Large intestine (tissue), 3 donors: ENCODE measurements at regions not wholly inside any gene's neighbourhood (a gene's known extent, or its start where the extent isn't known, plus 50 kb on each side); places are given as distances from the start of the nearest gene placed in this dataset.

Source experiments
- DNase-seq, 2 donors: peaks; one replicate each; pipeline versions ENCODE4 v3.0.0 to v3.0.0-alpha.2; 2013
- H3K27ac ChIP-seq: one replicate; pipeline ENCODE4 v1.5.1; 2013; ENCODE audit warnings: low read length
- H3K27me3 ChIP-seq: 2 replicates; pipeline ENCODE4 v1.6.1; 2013; ENCODE audit warnings: low read length; ENCODE audit not compliant: control insufficient read depth, insufficient read depth
- H3K36me3 ChIP-seq: 2 replicates; pipeline ENCODE4 v1.6.1; 2013; ENCODE audit warnings: low read length; ENCODE audit not compliant: control insufficient read depth, insufficient read depth
- H3K4me1 ChIP-seq: one replicate; pipeline ENCODE4 v1.6.1; 2013; ENCODE audit warnings: low read length; ENCODE audit not compliant: control insufficient read depth, insufficient read depth
- H3K4me3 ChIP-seq: one replicate; pipeline ENCODE4 v1.5.1; 2013; ENCODE audit warnings: low read length
- H3K9me3 ChIP-seq: one replicate; pipeline ENCODE4 v1.6.1; 2013; ENCODE audit warnings: mild to moderate bottlenecking, low read depth, low read length, moderate library complexity; ENCODE audit not compliant: control insufficient read depth
- WGBS: methylation state at CpG from one replicate; pipeline ENCODE4 v1.1.5; 2013; ENCODE audit warnings: low lambda C conversion rate; ENCODE audit not compliant: insufficient coverage; 5-methylcytosine and 5-hydroxymethylcytosine counted together

DNA sequence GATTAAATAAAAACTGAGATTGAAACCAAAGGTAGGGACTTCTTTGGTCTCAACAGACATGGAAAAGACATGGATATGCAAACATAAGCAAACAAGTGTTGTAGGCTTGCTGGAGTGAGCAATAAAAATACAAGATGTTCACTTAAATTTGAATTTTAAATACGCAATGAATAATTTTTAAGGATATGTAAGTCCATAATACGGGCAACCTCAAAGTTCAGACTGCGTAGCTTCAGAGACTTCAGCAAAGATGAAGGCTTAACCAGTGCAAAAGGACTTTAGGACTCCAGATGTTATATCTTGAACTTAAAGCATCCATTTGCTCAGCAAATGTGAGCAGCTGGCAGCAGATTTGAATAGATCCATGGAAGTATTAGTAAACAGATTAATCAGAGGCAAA lies 549.3 kb downstream of the ARAP2 start:
- no peaks in the 10 kb centered on the region for H3K36me3 ChIP-seq
- no peaks in the 10 kb centered on the region for H3K27me3 ChIP-seq
- H3K4me3 ChIP-seq, result no peak overlapping the region
- H3K27ac ChIP-seq, result no peak overlapping the region
- no CpG with 5 or more reads among the region's 3 CpGs for WGBS
- no peaks in the 10 kb centered on the region for H3K4me1 ChIP-seq
- H3K9me3 ChIP-seq, result no peaks in the 10 kb centered on the region
- no peak for DNase-seq

DNA sequence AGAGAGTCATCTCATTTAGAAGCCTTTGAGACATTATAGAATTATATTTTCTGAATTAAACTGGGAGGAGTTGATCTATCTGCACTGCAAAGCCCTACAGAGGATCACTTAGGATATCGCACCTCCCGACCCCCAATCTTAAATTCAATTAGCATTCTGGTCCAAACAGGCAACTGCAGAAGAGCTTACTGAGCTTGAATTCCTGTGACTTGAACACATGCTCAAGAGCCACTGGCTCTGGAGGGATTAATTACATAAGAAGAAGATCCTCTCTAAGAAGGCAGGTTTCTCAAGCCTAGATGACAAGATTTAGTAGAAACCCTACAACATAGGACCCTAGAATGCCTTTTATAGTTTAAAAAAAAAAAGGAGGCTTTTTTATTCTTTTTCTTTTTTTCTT lies 548.9 kb downstream of the ARAP2 start:
- no peaks in the 10 kb centered on the region for H3K4me1 ChIP-seq
- DNase-seq, result no peak
- no CpG with 5 or more reads among the region's 2 CpGs for WGBS
- H3K4me3 ChIP-seq, result no peak overlapping the region
- H3K36me3 ChIP-seq, result no peaks in the 10 kb centered on the region
- H3K27me3 ChIP-seq, result no peaks in the 10 kb centered on the region
- no peaks in the 10 kb centered on the region for H3K9me3 ChIP-seq
- no peak overlapping the region for H3K27ac ChIP-seq

DNA sequence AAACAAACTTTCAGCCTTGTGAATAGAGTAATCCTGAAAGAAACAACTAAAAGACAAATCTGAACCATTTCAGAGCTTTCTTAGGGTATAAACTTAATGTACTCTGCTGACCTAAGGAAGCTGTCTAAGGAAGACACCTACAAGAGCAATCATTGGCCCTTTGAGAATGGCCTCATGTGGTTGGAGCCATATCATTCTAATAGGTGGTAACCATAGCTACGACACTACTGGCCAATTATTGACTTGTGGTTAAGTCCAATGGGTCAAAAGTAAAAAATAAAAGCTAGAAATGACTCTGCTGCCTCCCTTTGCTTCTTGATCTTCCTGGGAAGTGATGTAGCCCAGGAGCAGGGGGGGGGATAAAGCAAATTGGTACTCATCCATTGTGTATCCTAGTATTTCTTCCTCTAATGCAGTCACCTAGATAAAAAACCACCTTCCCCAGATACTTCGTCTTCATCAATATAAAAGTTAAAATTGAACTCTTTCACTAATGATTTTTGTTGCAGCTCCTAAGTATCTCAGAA lies 547.0 kb downstream of the ARAP2 start:
- H3K4me3 ChIP-seq, result no peak overlapping the region
- no peaks in the 10 kb centered on the region for H3K4me1 ChIP-seq
- no peak for DNase-seq
- WGBS, result 100% methylated on average over 1 of the region's 2 CpGs
- H3K27ac ChIP-seq, result no peak overlapping the region
- no peaks in the 10 kb centered on the region for H3K9me3 ChIP-seq
- H3K27me3 ChIP-seq, result no peaks in the 10 kb centered on the region
- H3K36me3 ChIP-seq, result no peaks in the 10 kb centered on the region

DNA sequence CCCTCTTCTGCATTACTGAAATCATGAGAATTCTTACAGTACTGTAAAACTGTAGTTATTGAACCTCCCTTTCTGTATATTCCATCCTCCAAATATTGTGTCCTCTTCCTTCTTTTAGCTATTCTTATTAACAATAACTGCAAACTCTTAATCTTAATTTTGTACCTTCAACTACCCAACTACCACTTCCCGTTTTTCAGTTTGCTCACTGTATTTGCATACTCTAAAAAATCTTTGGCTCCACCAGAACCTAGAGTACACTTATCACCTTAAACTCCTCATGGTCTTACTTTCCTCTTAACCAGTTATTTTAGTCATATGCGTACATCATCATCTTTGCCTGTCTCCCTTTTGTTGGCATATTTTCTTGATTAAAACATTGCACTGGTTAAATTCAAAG lies 543.7 kb downstream of the ARAP2 start:
- H3K27me3 ChIP-seq, result no peaks in the 10 kb centered on the region
- DNase-seq, result no peak
- H3K27ac ChIP-seq, result no peak overlapping the region
- H3K4me1 ChIP-seq, result no peaks in the 10 kb centered on the region
- H3K9me3 ChIP-seq, result no peaks in the 10 kb centered on the region
- no peaks in the 10 kb centered on the region for H3K36me3 ChIP-seq
- WGBS, result 95% methylated on average over 2 of the region's 2 CpGs
- H3K4me3 ChIP-seq, result no peak overlapping the region

DNA sequence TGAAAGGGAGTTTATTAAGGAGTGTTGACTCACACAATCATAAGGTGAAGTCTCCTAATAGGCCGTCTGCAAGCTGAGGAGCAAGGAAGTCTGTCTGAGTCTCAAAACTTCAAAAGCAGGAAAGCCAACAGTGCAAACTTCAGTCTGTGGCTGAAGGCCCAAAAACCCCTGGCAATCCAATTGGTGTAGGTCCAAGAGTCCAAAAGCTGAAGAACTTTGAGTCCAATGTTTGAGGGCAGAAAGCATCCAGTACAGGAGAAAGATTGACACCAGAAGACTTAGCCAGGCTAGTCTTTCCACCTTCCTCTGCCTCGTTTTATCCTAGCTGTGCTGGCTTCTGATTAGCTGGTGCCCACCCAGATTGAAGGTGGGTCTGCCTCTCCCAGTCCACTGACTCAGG lies 535.2 kb downstream of the ARAP2 start:
- H3K27ac ChIP-seq, result no peak overlapping the region
- DNase-seq, result no peak
- H3K9me3 ChIP-seq, result peaks cover 20% of the 10 kb centered on the region
- WGBS, result 100% methylated on average over 1 of the region's 2 CpGs
- no peaks in the 10 kb centered on the region for H3K27me3 ChIP-seq
- H3K4me1 ChIP-seq, result no peaks in the 10 kb centered on the region
- no peak overlapping the region for H3K4me3 ChIP-seq
- H3K36me3 ChIP-seq, result no peaks in the 10 kb centered on the region

DNA sequence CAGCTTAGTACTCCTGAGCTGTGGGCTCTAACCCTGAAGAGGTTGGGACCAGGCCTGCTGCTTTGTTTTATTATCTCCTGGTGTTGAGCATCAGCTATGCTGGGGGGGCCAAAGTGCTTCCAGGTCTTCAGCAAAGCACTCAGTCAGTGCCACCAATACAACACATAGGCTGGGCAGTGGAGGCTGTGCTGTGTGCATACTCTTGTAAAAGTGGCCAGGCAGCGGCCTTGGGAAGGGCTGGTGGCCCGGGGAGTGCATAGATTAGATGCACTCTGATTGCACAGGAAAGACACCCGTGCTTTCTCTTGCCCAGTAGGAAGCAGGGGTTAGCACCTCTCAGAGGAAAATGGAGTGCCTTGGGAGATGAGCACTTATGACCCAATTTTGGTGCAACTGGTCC lies 534.0 kb downstream of the ARAP2 start:
- H3K9me3 ChIP-seq, result peaks cover 21% of the 10 kb centered on the region
- no CpG with 5 or more reads among the region's 3 CpGs for WGBS
- DNase-seq, result no peak
- H3K4me3 ChIP-seq, result no peak overlapping the region
- no peak overlapping the region for H3K27ac ChIP-seq
- no peaks in the 10 kb centered on the region for H3K27me3 ChIP-seq
- no peaks in the 10 kb centered on the region for H3K36me3 ChIP-seq
- H3K4me1 ChIP-seq, result no peaks in the 10 kb centered on the region

DNA sequence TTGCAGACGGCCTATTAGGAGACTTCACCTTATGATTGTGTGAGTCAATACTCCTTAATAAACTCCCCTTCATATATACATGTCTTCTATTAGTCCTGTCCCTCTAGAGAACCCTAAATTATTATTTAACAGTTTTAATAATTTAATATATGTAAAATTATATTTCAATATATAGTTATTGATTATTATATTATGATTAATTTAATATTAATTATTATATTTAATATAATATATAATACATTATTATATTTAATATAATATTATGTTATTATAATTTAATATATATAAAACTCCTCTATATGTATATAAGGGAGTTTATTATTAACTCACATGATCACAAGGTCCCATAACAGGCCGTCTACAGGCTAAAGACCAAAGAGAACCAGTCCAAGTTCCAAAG lies 533.2 kb downstream of the ARAP2 start:
- no peaks in the 10 kb centered on the region for H3K36me3 ChIP-seq
- no CpG with 5 or more reads among the region's 2 CpGs for WGBS
- no peak overlapping the region for H3K27ac ChIP-seq
- H3K4me3 ChIP-seq, result no peak overlapping the region
- H3K9me3 ChIP-seq, result peaks cover 21% of the 10 kb centered on the region
- H3K4me1 ChIP-seq, result no peaks in the 10 kb centered on the region
- DNase-seq, result no peak
- H3K27me3 ChIP-seq, result no peaks in the 10 kb centered on the region

DNA sequence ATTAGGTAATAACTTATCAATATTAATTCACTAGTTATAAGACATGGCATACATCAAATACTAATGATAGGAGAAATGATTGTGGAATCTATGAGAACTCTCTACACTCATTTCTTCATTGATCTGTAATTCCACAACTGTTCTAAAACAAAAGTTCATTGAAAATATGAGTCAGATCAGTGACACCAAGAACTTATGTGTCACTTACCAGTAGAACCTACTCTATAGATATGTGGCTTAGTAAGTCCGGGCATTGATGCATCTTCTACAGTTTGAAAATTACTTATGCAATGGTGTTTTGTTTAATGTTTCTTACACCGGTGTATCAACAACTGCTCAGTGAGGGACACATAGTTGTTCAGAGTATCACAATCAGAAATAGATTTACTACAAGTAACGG lies 520.3 kb downstream of the ARAP2 start:
- no CpG with 5 or more reads among the region's 3 CpGs for WGBS
- Histone ChIP-seq H3K27ac (no peak overlapping the region), H3K27me3 (no peaks in the 10 kb centered on the region), H3K4me3 (no peak overlapping the region), H3K36me3 (no peaks in the 10 kb centered on the region), H3K4me1 (no peaks in the 10 kb centered on the region), H3K9me3 (no peaks in the 10 kb centered on the region)
- no peak for DNase-seq

DNA sequence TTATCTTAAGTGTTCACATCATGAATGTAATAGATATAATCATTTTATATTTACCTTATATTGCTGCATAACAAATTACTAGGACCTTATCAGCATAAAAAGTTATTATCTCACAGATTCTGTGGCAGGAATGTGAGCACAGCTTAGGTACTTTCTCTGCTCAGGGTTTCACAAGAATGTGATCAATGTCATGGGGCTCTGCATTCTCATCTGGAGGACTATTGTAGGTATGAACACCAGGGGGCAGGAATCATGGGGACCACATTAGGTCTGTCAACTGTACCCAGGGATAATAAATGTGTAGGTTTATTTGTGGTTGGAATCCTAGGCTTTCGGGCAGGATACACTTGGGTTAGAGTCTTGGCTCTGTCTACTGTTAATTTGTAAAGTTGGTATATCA lies 519.2 kb downstream of the ARAP2 start:
- Histone ChIP-seq H3K27me3 (no peaks in the 10 kb centered on the region), H3K36me3 (no peaks in the 10 kb centered on the region), H3K4me1 (no peaks in the 10 kb centered on the region), H3K27ac (no peak overlapping the region), H3K4me3 (no peak overlapping the region), H3K9me3 (no peaks in the 10 kb centered on the region)
- no CpG with 5 or more reads among the region's 1 CpG for WGBS
- no peak for DNase-seq

DNA sequence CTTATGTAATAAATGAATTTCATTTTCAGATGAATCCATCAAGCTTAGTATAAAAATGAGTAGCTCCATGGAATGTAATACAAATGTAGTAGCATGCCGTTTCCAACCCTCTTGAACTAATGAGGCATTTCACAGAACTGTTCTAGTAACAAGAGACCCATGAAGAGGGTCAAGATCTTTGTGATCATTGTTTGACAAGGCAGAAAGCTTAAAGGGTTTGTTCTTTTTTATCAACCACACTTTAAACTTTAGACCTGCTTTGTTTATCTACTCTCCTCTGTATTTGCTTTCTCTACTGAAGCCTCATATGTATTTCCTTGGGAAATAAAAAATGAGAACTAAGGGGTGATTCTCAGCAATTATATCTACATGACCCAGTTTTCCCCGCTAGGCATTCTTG lies 513.9 kb downstream of the ARAP2 start:
- no CpG with 5 or more reads among the region's 2 CpGs for WGBS

DNA sequence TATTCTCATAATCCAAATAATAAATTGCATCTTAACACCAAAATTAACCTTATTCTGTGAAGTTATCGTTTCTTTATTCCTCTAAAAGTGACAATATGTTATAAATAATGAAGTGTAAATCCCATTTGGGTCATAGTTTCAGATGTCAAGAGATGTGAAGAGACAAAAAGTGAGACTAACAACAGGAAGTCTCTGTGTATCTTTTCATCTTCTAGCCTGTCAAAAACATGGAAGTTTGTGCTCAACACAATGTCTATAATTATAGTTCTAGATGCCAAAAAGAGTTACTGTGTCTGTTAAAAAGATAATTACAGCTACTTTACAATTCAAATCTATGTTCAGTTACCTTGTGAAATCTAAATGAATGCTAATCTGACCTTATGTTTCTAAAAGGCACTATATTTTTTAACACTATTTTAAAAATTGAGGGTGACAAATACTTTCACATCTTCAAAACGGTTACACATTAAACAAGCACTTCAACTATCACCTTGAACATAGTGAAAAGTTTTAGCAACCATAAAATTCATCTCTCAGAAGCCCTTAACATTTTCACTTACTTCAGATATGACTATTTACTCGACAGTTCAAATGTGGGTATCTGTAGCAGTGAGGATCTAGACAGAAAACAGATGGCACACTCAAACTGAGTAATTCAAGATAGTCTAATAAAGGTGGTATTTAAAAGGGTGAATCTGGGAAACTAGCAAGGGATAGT lies 509.8 kb downstream of the ARAP2 start:
- 80% methylated on average over 2 of the region's 3 CpGs for WGBS

More for the DNA sequence above, 513.9 kb downstream of the ARAP2 start:
- H3K4me3 ChIP-seq, result no peak overlapping the region
- no peaks in the 10 kb centered on the region for H3K27me3 ChIP-seq
- H3K36me3 ChIP-seq, result no peaks in the 10 kb centered on the region
- no peak overlapping the region for H3K27ac ChIP-seq
- H3K4me1 ChIP-seq, result no peaks in the 10 kb centered on the region
- DNase-seq, result no peak
- H3K9me3 ChIP-seq, result no peaks in the 10 kb centered on the region

More for the DNA sequence above, 509.8 kb downstream of the ARAP2 start:
- H3K4me1 ChIP-seq, result no peaks in the 10 kb centered on the region
- DNase-seq, result no peak
- H3K27me3 ChIP-seq, result no peaks in the 10 kb centered on the region
- no peaks in the 10 kb centered on the region for H3K36me3 ChIP-seq
- no peak overlapping the region for H3K4me3 ChIP-seq
- H3K27ac ChIP-seq, result no peak overlapping the region
- H3K9me3 ChIP-seq, result no peaks in the 10 kb centered on the region
